Endothelial cell (in vitro differentiated cells): ENCODE measurements at regions not wholly inside any gene's neighbourhood (a gene's known extent, or its start where the extent isn't known, plus 50 kb on each side); places are given as distances from the start of the nearest gene placed in this dataset.

Experiments
- DNase-seq: peaks from one replicate; pipeline ENCODE4 v3.0.0; 2021; ENCODE audit warnings: low spot score
- H3K27ac Mint-ChIP-seq: one replicate; pipeline ENCODE4 v1.8.0; 2021; ENCODE audit warnings: mixed read lengths, inconsistent platforms; ENCODE audit not compliant: unreplicated experiment
- H3K27me3 Mint-ChIP-seq: one replicate; pipeline ENCODE4 v1.8.0; 2021; ENCODE audit warnings: mild to moderate bottlenecking, moderate library complexity, mixed read lengths, inconsistent platforms; ENCODE audit not compliant: unreplicated experiment
- H3K36me3 Mint-ChIP-seq: one replicate; pipeline ENCODE4 v1.8.0; 2021; ENCODE audit warnings: mild to moderate bottlenecking, low read depth, mixed read lengths, inconsistent platforms; ENCODE audit not compliant: unreplicated experiment
- H3K4me1 Mint-ChIP-seq: one replicate; pipeline ENCODE4 v1.8.0; 2021; ENCODE audit warnings: mild to moderate bottlenecking, mixed read lengths, inconsistent platforms; ENCODE audit not compliant: unreplicated experiment
- H3K4me3 Mint-ChIP-seq: one replicate; pipeline ENCODE4 v1.8.0; 2021; ENCODE audit warnings: mild to moderate bottlenecking, mixed read lengths, inconsistent platforms; ENCODE audit not compliant: unreplicated experiment
- H3K9me3 Mint-ChIP-seq: one replicate; pipeline ENCODE4 v1.8.0; 2021; ENCODE audit warnings: mixed read lengths, inconsistent platforms; ENCODE audit not compliant: unreplicated experiment
- TF ChIP-seq, protein P1 (sequence below): fragments of 200-600 bp; sonication (generic); IDR thresholded peaks from one replicate; pipeline ENCODE4 v1.5.0; 2021; ENCODE audit warnings: antibody characterized with exemption; ENCODE audit not compliant: unreplicated experiment

DNA sequence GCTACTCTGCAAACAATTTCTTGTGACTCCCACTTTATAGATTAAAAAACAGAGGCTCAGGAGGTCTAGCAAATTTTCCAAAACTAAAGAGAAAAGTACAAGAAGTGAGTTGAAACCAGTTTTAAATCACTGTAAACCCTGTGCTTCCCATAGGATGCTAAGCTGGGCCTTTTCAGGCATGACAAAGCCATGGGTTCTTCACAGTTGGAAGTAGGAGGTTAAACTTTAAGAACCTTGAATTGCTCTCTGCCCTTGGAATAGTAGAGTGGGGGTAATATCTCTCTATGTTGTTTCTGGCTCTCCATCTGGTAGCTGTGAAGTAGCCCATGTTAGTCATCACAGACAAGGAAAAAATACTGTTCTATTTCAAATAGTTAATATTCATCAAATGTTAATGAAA, 193.6 kb upstream of the SATB1 start:
- no peaks in the 10 kb centered on the region for H3K27me3 Mint-ChIP-seq
- no peak for DNase-seq
- no peak overlapping the region for H3K27ac Mint-ChIP-seq
- TF ChIP-seq, protein P1, sequence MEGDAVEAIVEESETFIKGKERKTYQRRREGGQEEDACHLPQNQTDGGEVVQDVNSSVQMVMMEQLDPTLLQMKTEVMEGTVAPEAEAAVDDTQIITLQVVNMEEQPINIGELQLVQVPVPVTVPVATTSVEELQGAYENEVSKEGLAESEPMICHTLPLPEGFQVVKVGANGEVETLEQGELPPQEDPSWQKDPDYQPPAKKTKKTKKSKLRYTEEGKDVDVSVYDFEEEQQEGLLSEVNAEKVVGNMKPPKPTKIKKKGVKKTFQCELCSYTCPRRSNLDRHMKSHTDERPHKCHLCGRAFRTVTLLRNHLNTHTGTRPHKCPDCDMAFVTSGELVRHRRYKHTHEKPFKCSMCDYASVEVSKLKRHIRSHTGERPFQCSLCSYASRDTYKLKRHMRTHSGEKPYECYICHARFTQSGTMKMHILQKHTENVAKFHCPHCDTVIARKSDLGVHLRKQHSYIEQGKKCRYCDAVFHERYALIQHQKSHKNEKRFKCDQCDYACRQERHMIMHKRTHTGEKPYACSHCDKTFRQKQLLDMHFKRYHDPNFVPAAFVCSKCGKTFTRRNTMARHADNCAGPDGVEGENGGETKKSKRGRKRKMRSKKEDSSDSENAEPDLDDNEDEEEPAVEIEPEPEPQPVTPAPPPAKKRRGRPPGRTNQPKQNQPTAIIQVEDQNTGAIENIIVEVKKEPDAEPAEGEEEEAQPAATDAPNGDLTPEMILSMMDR, result no peak
- H3K9me3 Mint-ChIP-seq, result no peaks in the 10 kb centered on the region
- no peak overlapping the region for H3K4me3 Mint-ChIP-seq
- H3K4me1 Mint-ChIP-seq, result peaks cover 3% of the 10 kb centered on the region
- no peaks in the 10 kb centered on the region for H3K36me3 Mint-ChIP-seq

DNA sequence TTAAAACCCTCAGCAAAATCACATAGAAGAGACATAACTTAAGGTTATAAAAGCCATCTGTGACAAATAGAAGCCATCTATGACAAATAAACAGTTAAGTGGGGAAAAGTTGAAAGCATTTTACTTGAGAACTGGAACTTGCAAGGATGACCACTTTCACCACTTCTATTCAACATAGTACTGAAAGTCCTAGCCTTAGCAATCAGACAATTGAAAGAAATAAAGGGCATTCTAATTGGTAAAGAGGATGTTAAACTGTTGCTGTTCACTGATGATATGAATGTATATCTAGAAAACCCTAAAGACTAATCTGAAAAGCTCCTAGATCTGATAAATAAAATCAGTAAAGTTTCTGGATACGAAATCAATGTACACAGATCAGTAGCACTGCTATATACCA, 186.9 kb upstream of the SATB1 start:
- no peak overlapping the region for H3K27ac Mint-ChIP-seq
- DNase-seq, result no peak
- H3K9me3 Mint-ChIP-seq, result no peaks in the 10 kb centered on the region
- H3K27me3 Mint-ChIP-seq, result no peaks in the 10 kb centered on the region
- H3K36me3 Mint-ChIP-seq, result no peaks in the 10 kb centered on the region
- no peak overlapping the region for H3K4me3 Mint-ChIP-seq
- H3K4me1 Mint-ChIP-seq, result no peaks in the 10 kb centered on the region
- TF ChIP-seq, protein P1, result no peak

DNA sequence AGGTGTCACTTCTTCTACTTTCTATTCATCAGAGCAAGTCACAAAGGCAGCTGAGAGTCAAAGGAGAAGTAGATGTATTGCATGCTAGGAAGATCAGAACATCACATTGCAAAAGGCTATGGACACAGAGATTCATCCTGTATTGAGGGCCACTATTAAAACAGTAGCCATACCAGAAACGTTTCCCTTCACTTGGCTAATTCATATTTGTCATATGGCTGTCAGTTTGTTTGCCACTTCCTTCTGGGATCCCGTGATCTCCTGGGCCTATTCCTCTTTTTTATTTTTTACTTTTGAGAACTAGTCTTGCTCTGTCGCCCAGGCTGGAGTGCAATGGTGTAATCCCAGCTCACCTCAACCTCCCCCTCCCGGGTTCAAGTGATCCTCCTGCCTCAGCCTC, 184.0 kb upstream of the SATB1 start:
- Mint-ChIP-seq H3K4me1 (peaks cover 4% of the 10 kb centered on the region), H3K9me3 (no peaks in the 10 kb centered on the region), H3K36me3 (no peaks in the 10 kb centered on the region), H3K27ac (no peak overlapping the region), H3K4me3 (no peak overlapping the region), H3K27me3 (no peaks in the 10 kb centered on the region)
- no peak for DNase-seq
- TF ChIP-seq, protein P1, result no peak

DNA sequence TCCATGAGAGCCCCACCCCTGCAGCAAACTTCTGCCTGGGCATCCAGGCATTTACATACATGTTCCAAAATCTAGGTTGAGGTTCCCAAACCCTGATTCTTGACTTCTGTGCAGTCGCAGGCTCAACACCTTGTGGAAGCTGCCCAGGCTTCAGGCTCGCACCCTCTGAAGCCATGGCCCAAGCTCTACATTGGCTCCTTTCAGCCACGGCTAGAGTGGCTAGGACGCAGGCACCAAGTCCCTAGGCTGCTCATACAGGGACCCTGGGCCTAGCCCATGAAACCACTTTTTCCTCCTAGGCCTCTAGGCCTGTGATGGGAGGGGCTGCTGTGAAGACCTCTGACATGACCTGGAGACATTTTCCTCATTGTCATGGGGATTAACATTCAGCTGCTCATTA, 172.8 kb upstream of the SATB1 start:
- H3K4me3 Mint-ChIP-seq, result no peak overlapping the region
- no peaks in the 10 kb centered on the region for H3K9me3 Mint-ChIP-seq
- no peaks in the 10 kb centered on the region for H3K36me3 Mint-ChIP-seq
- no peaks in the 10 kb centered on the region for H3K27me3 Mint-ChIP-seq
- H3K4me1 Mint-ChIP-seq, result peaks cover 4% of the 10 kb centered on the region
- TF ChIP-seq, protein P1, result no peak
- no peak overlapping the region for H3K27ac Mint-ChIP-seq
- no peak for DNase-seq

DNA sequence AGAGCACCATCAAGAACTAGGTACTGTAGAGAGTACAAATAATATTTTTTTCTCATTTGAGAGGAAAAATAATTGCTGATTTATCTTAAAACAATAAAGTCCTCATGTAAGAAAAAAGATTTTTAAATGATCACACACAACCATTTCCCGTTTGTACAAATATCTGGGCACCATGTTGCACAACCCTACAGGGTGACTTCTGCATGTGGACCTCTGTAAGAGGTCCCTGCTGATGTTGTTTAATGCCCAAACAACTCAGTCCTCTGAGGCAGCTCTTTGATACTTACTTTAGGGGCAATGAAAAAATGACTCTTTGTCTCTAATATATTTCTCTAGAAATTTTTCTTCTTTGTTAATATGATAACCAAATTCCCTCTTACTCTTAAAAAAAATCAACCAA, 168.1 kb upstream of the SATB1 start:
- Mint-ChIP-seq H3K27me3 (no peaks in the 10 kb centered on the region), H3K27ac (no peak overlapping the region), H3K36me3 (no peaks in the 10 kb centered on the region), H3K9me3 (no peaks in the 10 kb centered on the region), H3K4me3 (no peak overlapping the region), H3K4me1 (peaks cover 9% of the 10 kb centered on the region)
- no peak for DNase-seq
- TF ChIP-seq, protein P1, result no peak
